H9 (cell line): ENCODE measurements at regions not wholly inside any gene's neighbourhood (a gene's known extent, or its start where the extent isn't known, plus 50 kb on each side); places are given as distances from the start of the nearest gene placed in this dataset.

Experiments
- DNase-seq: peaks from one replicate; pipeline ENCODE4 v3.0.0-alpha.2; 2017
- H2AFZ ChIP-seq: one replicate; pipeline ENCODE4 v1.6.1; 2013; ENCODE audit warnings: mild to moderate bottlenecking, low read length, control low read depth, moderate library complexity
- H2AK5ac ChIP-seq: 2 replicates; pipeline ENCODE4 v1.6.1; 2013; ENCODE audit warnings: low read length, control low read depth, mixed read lengths; ENCODE audit not compliant: insufficient read length
- H2BK120ac ChIP-seq: one replicate; pipeline ENCODE4 v1.6.1; 2013; ENCODE audit warnings: low read depth, mild to moderate bottlenecking, low read length, control low read depth, inconsistent platforms; ENCODE audit not compliant: poor library complexity, severe bottlenecking
- H2BK12ac ChIP-seq: 2 replicates; pipeline ENCODE4 v1.6.1; 2013; ENCODE audit warnings: low read length, control low read depth, mixed read lengths, low read depth; ENCODE audit not compliant: insufficient read length
- H2BK15ac ChIP-seq: 2 replicates; pipeline ENCODE4 v1.6.1; 2013; ENCODE audit warnings: low read depth, low read length, control low read depth
- H2BK20ac ChIP-seq: one replicate; pipeline ENCODE4 v1.6.1; 2013; ENCODE audit warnings: low read depth, mild to moderate bottlenecking, low read length, control low read depth, inconsistent platforms; ENCODE audit not compliant: poor library complexity, severe bottlenecking
- H2BK5ac ChIP-seq: 2 replicates; pipeline ENCODE4 v1.6.1; 2013; ENCODE audit warnings: low read length, control low read depth, mixed read lengths; ENCODE audit not compliant: insufficient read length
- H3K14ac ChIP-seq: 2 replicates; pipeline ENCODE4 v1.6.1; 2013; ENCODE audit warnings: low read length, control low read depth; ENCODE audit not compliant: insufficient read depth
- H3K18ac ChIP-seq: 2 replicates; pipeline ENCODE4 v1.6.1; 2013; ENCODE audit warnings: low read depth, mild to moderate bottlenecking, mixed read lengths, low read length, control low read depth; ENCODE audit not compliant: insufficient read length
- H3K23ac ChIP-seq: 2 replicates; pipeline ENCODE4 v1.6.1; 2013; ENCODE audit warnings: low read length, control low read depth, mixed read lengths, low read depth; ENCODE audit not compliant: insufficient read length
- H3K23me2 ChIP-seq: 2 replicates; pipeline ENCODE4 v1.6.1; 2013; ENCODE audit warnings: low read depth, mild to moderate bottlenecking, mixed read lengths, low read length, control low read depth; ENCODE audit not compliant: insufficient read length, poor library complexity, severe bottlenecking
- H3K27ac ChIP-seq: 2 replicates; pipeline ENCODE4 v1.5.1; 2013; ENCODE audit warnings: low read length, control low read depth, mixed read lengths, low read depth; ENCODE audit not compliant: insufficient read length
- H3K27me3 ChIP-seq: 2 replicates; pipeline ENCODE4 v1.6.1; 2013; ENCODE audit warnings: low read length, control low read depth, inconsistent platforms; ENCODE audit not compliant: insufficient read depth
- H3K4ac ChIP-seq: 2 replicates; pipeline ENCODE4 v1.6.1; 2013; ENCODE audit warnings: low read depth, mild to moderate bottlenecking, control low read depth, inconsistent platforms, low read length, moderate library complexity
- H3K4me1 ChIP-seq: 2 replicates; pipeline ENCODE4 v1.6.1; 2013; ENCODE audit warnings: low read length, control low read depth, inconsistent platforms; ENCODE audit not compliant: insufficient read depth
- H3K4me2 ChIP-seq: 2 replicates; pipeline ENCODE4 v1.6.1; 2013; ENCODE audit warnings: low read length, control low read depth, mixed read lengths; ENCODE audit not compliant: insufficient read length, insufficient read depth
- H3K56ac ChIP-seq: 2 replicates; pipeline ENCODE4 v1.6.1; 2013; ENCODE audit warnings: low read depth, mild to moderate bottlenecking, mixed read lengths, low read length, control low read depth; ENCODE audit not compliant: insufficient read length
- H3K79me1 ChIP-seq: 2 replicates; pipeline ENCODE4 v1.6.1; 2013; ENCODE audit warnings: low read depth, mild to moderate bottlenecking, moderate library complexity, low read length, control low read depth, inconsistent platforms; ENCODE audit not compliant: insufficient read depth, poor library complexity, severe bottlenecking
- H3K79me2 ChIP-seq: 2 replicates; pipeline ENCODE4 v1.6.1; 2013; ENCODE audit warnings: low read length, control low read depth, inconsistent platforms; ENCODE audit not compliant: insufficient read depth
- H3K9ac ChIP-seq: 2 replicates; pipeline ENCODE4 v1.6.1; 2013; ENCODE audit warnings: low read length, control low read depth, mixed read lengths; ENCODE audit not compliant: insufficient read length; ENCODE audit errors: extremely low read depth
- H3K9me3 ChIP-seq: one replicate; pipeline ENCODE4 v1.6.1; 2013; ENCODE audit warnings: low read depth, low read length, inconsistent platforms; ENCODE audit not compliant: control insufficient read depth
- H3T11ph ChIP-seq: one replicate; pipeline ENCODE4 v1.6.1; 2013; ENCODE audit warnings: mild to moderate bottlenecking, low read length, control low read depth, inconsistent platforms
- H4K20me1 ChIP-seq: one replicate; pipeline ENCODE4 v1.6.1; 2013; ENCODE audit not compliant: control insufficient read depth, insufficient read length, insufficient read depth
- H4K5ac ChIP-seq: 2 replicates; pipeline ENCODE4 v1.6.1; 2013; ENCODE audit warnings: low read depth, mild to moderate bottlenecking, mixed read lengths, low read length, control low read depth; ENCODE audit not compliant: insufficient read length
- H4K8ac ChIP-seq: replicated peaks from 2 replicates; pipeline ENCODE4 v1.6.1; 2013; ENCODE audit warnings: low read length, control low read depth, mixed read lengths, low read depth; ENCODE audit not compliant: insufficient read length
- H4K91ac ChIP-seq: 2 replicates; pipeline ENCODE4 v1.6.1; 2013; ENCODE audit warnings: low read depth, mild to moderate bottlenecking, moderate library complexity, mixed read lengths, low read length, control low read depth; ENCODE audit not compliant: insufficient read length
- H3K27ac Mint-ChIP-seq, 3 experiments: 2 replicates in 2 of 3; 3 replicates in 1 of 3; pipeline ENCODE4 v1.8.0; 2020 to 2021; ENCODE audit warnings: mixed read lengths in 3 of 3, mild to moderate bottlenecking in 1 of 3, moderate library complexity in 1 of 3
- H3K27me3 Mint-ChIP-seq: 2 replicates; pipeline ENCODE4 v1.8.0; 2021; ENCODE audit warnings: low read depth, mild to moderate bottlenecking, moderate library complexity, mixed read lengths
- H3K36me3 Mint-ChIP-seq, 3 experiments: 2 replicates in 2 of 3; 3 replicates in 1 of 3; pipeline ENCODE4 v1.8.0; 2020 to 2021; ENCODE audit warnings: low read depth in 3 of 3, mixed read lengths in 3 of 3; ENCODE audit not compliant: insufficient read depth in 1 of 3
- H3K4me1 Mint-ChIP-seq, 2 experiments: 2 replicates each; pipeline ENCODE4 v1.8.0; 2020; ENCODE audit warnings: mixed read lengths in 2 of 2
- H3K4me3 Mint-ChIP-seq, 2 experiments: 2 replicates in 1 of 2; 3 replicates in 1 of 2; pipeline ENCODE4 v1.8.0; 2020 to 2021; ENCODE audit warnings: mild to moderate bottlenecking in 2 of 2, mixed read lengths in 2 of 2, moderate library complexity in 1 of 2
- H3K9me3 Mint-ChIP-seq, 2 experiments: 2 replicates in 1 of 2; 3 replicates in 1 of 2; pipeline ENCODE4 v1.8.0; 2020; ENCODE audit warnings: mild to moderate bottlenecking in 2 of 2, mixed read lengths in 2 of 2, moderate library complexity in 1 of 2
- WGBS: extraction: QIAGEN DNeasy Blood & Tissue Kit; methylation state at CpG from one replicate; pipeline ENCODE4 v1.1.7; 2013; ENCODE audit warnings: missing lambda C conversion rate, low lambda C conversion rate, mixed read lengths; ENCODE audit not compliant: insufficient read length; ENCODE audit errors: extremely low coverage; 5-methylcytosine and 5-hydroxymethylcytosine counted together
- TF ChIP-seq, protein P1 (sequence below): fragments of 200-600 bp; sonication (generic); conservative IDR thresholded peaks from 3 replicates; pipeline ENCODE4 v1.8.0; 2021; ENCODE audit warnings: antibody characterized with exemption, mild to moderate bottlenecking

- WGBS, result no CpG with 5 or more reads among the region's 3 CpGs
- Histone ChIP-seq H3K79me2 (no peaks in the 10 kb centered on the region), H3K9ac (no peak overlapping the region), H4K5ac (no peak overlapping the region), H3K56ac (no peak overlapping the region), H3K23ac (no peak overlapping the region), H3K4me1 (no peaks in the 10 kb centered on the region), H2BK5ac (no peak overlapping the region), H2BK20ac (no peak overlapping the region), H3K23me2 (no peaks in the 10 kb centered on the region), H3K27me3 (no peaks in the 10 kb centered on the region), H3K18ac (no peak overlapping the region), H3T11ph (no peak overlapping the region), H3K9me3 (no peaks in the 10 kb centered on the region), H3K4ac (no peak overlapping the region), H2BK12ac (no peak overlapping the region), H3K14ac (no peak overlapping the region), H3K4me2 (no peak overlapping the region), H4K8ac (no peak overlapping the region), H3K79me1 (no peaks in the 10 kb centered on the region), H4K91ac (no peak overlapping the region), H2AK5ac (no peak overlapping the region), H2BK15ac (no peak overlapping the region), H3K27ac (no peak overlapping the region), H2BK120ac (no peak overlapping the region), H2AFZ (no peak overlapping the region), H4K20me1 (no peaks in the 10 kb centered on the region)
- Mint-ChIP-seq H3K36me3 (peaks cover 2 to 13% (median 2%) of the 10 kb centered on the region in 3 experiments; a peak in 5 of 7 replicates), H3K4me1 (no peaks in the 10 kb centered on the region), H3K27ac (no peak overlapping the region), H3K4me3 (no peak overlapping the region), H3K9me3 (peaks cover 8 to 16% of the 10 kb centered on the region in 2 experiments), H3K27me3 (no peaks in the 10 kb centered on the region)
- TF ChIP-seq, protein P1, sequence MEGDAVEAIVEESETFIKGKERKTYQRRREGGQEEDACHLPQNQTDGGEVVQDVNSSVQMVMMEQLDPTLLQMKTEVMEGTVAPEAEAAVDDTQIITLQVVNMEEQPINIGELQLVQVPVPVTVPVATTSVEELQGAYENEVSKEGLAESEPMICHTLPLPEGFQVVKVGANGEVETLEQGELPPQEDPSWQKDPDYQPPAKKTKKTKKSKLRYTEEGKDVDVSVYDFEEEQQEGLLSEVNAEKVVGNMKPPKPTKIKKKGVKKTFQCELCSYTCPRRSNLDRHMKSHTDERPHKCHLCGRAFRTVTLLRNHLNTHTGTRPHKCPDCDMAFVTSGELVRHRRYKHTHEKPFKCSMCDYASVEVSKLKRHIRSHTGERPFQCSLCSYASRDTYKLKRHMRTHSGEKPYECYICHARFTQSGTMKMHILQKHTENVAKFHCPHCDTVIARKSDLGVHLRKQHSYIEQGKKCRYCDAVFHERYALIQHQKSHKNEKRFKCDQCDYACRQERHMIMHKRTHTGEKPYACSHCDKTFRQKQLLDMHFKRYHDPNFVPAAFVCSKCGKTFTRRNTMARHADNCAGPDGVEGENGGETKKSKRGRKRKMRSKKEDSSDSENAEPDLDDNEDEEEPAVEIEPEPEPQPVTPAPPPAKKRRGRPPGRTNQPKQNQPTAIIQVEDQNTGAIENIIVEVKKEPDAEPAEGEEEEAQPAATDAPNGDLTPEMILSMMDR, result peak; percentile 67
- DNase-seq, result no peak
Measured at GRCh38 chr10:18793951-18794350, 134.7 kb downstream of the ARL5B start.
